ENCODE measurements at regions not wholly inside any gene's neighbourhood (a gene's known extent, or its start where the extent isn't known, plus 50 kb on each side); places are given as distances from the start of the nearest gene placed in this dataset.

DNA sequence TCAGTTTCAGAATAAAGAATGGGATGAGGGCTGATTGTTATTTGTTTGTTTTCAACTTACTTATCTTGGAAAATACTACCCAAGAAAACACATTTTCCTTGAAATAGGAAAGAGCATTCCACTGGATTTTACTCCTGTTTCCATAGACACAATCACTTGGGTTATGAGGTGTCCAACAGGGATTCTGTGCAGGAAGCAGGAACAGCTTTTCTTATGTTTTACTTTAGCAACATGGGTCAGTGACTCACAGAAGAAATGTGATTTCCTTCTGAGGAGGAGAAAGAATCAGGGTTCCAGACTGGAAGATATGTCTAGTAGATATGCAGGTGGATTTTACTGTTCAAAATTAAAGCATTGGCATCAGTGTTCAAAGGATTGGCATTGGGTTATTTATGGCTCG, 180.8 kb upstream of the GPC6 start:
- Histone ChIP-seq H2BK120ac (ENCODE audit: low read depth, low read length) (no peak overlapping the region), H4K5ac (ENCODE audit: low read depth, low read length) (no peak overlapping the region), H4K91ac (ENCODE audit: insufficient read depth, low read depth, low read length) (no peak overlapping the region), H2BK5ac (ENCODE audit: low read depth, low read length, poor library complexity, severe bottlenecking) (no peak overlapping the region), H3K23ac (ENCODE audit: low read depth, low read length) (no peak overlapping the region), H2AK9ac (replicated peaks; ENCODE audit: low read depth, low read length, poor library complexity) (no peak overlapping the region), H3K14ac (replicated peaks; ENCODE audit: low read depth, low read length) (no peak overlapping the region), H3K27me3 (ENCODE audit: control insufficient read depth, insufficient read depth, low read length) (no peaks in the 10 kb centered on the region), H3K4me1 (ENCODE audit: control insufficient read depth, insufficient read depth, low read length) (no peaks in the 10 kb centered on the region), H3K56ac (ENCODE audit: extremely low read depth, insufficient read depth, low read length) (no peak overlapping the region), H4K8ac (ENCODE audit: low read depth in 2 of 2, low read length in 2 of 2) (no peak overlapping the region), H2BK15ac (ENCODE audit: low read depth, low read length) (no peak overlapping the region), H3K36me3 (ENCODE audit: control insufficient read depth, insufficient read depth, low read length) (no peaks in the 10 kb centered on the region), H4K20me1 (ENCODE audit: insufficient read depth, low read length) (no peaks in the 10 kb centered on the region), H3K27ac (ENCODE audit: insufficient read depth, low read length) (no peak overlapping the region), H3K9me1 (ENCODE audit: insufficient read depth, low read length) (no peaks in the 10 kb centered on the region), H3K9ac (ENCODE audit: low read depth, low read length) (no peak overlapping the region), H3K4me2 (ENCODE audit: low read depth, low read length) (no peak overlapping the region), H3K9me3 (ENCODE audit: control insufficient read depth, insufficient read depth, low read length) (no peaks in the 10 kb centered on the region), H3K4me3 (ENCODE audit: insufficient read depth, low read depth, low read length) (no peak overlapping the region), H3K18ac (ENCODE audit: low read depth, low read length) (no peak overlapping the region), H2AFZ (replicated peaks; ENCODE audit: low read length, poor library complexity) (no peak overlapping the region), H3K79me1 (ENCODE audit: low read depth in 1 of 2, low read length in 2 of 2) (no peaks in the 10 kb centered on the region), H2BK20ac (ENCODE audit: low read depth, low read length) (no peak overlapping the region), H3K4ac (ENCODE audit: low read depth, low read length) (no peak overlapping the region), H2AK5ac (ENCODE audit: low read depth, low read length) (no peak overlapping the region)
- dilution Hi-C loops (cut with HindIII; ENCODE audit: low sequenced_read_pairs, unreplicated experiment) (no loop called here), intact Hi-C loops (cut with micrococcal nuclease) (no loop called here), in situ Hi-C loops (cut with MboI; ENCODE audit: low sequenced_read_pairs) (no loop called here)
- TF ChIP-seq SMC3 (IDR thresholded peaks at IDR 0.05; ENCODE audit: low read depth, low read length): no peak
- TF ChIP-seq, protein P1, sequence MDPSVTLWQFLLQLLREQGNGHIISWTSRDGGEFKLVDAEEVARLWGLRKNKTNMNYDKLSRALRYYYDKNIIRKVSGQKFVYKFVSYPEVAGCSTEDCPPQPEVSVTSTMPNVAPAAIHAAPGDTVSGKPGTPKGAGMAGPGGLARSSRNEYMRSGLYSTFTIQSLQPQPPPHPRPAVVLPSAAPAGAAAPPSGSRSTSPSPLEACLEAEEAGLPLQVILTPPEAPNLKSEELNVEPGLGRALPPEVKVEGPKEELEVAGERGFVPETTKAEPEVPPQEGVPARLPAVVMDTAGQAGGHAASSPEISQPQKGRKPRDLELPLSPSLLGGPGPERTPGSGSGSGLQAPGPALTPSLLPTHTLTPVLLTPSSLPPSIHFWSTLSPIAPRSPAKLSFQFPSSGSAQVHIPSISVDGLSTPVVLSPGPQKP (IDR thresholded peaks at IDR 0.05; ENCODE audit: borderline replicate concordance, low read depth, low read length): no peak
- no peak for TF ChIP-seq FOS (IDR thresholded peaks at IDR 0.05; ENCODE audit: low read depth, low read length)
- TF ChIP-seq RAD21 (IDR thresholded peaks at IDR 0.05; ENCODE audit: low read length): no peak
- TF ChIP-seq MXI1 (IDR thresholded peaks at IDR 0.05; ENCODE audit: borderline replicate concordance, low read depth, low read length): no peak
- no peak for TF ChIP-seq NFE2L2 (IDR thresholded peaks at IDR 0.05; ENCODE audit: low read depth, low read length)
- no peak for TF ChIP-seq RCOR1 (IDR thresholded peaks at IDR 0.05; ENCODE audit: insufficient replicate concordance, low read length)
- TF ChIP-seq POLR2A (IDR thresholded peaks at IDR 0.05; ENCODE audit: low read depth, low read length): no peak
- no peak for TF ChIP-seq USF2 (IDR thresholded peaks at IDR 0.05; ENCODE audit: low read depth, low read length)
- TF ChIP-seq, protein P2, sequence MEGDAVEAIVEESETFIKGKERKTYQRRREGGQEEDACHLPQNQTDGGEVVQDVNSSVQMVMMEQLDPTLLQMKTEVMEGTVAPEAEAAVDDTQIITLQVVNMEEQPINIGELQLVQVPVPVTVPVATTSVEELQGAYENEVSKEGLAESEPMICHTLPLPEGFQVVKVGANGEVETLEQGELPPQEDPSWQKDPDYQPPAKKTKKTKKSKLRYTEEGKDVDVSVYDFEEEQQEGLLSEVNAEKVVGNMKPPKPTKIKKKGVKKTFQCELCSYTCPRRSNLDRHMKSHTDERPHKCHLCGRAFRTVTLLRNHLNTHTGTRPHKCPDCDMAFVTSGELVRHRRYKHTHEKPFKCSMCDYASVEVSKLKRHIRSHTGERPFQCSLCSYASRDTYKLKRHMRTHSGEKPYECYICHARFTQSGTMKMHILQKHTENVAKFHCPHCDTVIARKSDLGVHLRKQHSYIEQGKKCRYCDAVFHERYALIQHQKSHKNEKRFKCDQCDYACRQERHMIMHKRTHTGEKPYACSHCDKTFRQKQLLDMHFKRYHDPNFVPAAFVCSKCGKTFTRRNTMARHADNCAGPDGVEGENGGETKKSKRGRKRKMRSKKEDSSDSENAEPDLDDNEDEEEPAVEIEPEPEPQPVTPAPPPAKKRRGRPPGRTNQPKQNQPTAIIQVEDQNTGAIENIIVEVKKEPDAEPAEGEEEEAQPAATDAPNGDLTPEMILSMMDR (conservative IDR thresholded peaks at IDR 0.05; ENCODE audit: low read depth, low read length): no peak
- TF ChIP-seq RFX5 (IDR thresholded peaks at IDR 0.05; ENCODE audit: low read depth, low read length): no peak
- TF ChIP-seq CHD1 (IDR thresholded peaks at IDR 0.05; ENCODE audit: low read depth, low read length): no peak
- no peak for TF ChIP-seq MAFK (IDR thresholded peaks at IDR 0.05; ENCODE audit: low read depth, low read length)
- no peak for TF ChIP-seq MAZ (IDR thresholded peaks at IDR 0.05; ENCODE audit: borderline replicate concordance, low read depth, low read length)
- ATAC-seq (ENCODE audit: low read depth): no peak
- ChIA-PET POLR2A (ENCODE audit: unreplicated experiment) (interaction anchor here (0.6 kb wide), 1 partner anchor 172 kb away, joined by 7 read pairs; no protein-coding TSS in a partner anchor), CTCF (no interaction called here)
- DNase-seq: peak; percentile 58
- no TSS peak for BruUV-seq (replicated peaks)
- WGBS, 2 experiments (ENCODE audit: extremely low coverage in 2 of 2, insufficient read length in 1 of 2): no CpG with 5 or more reads among the region's 1 CpG
